C4-2B (cell line): ENCODE measurements at regions not wholly inside any gene's neighbourhood (a gene's known extent, or its start where the extent isn't known, plus 50 kb on each side); places are given as distances from the start of the nearest gene placed in this dataset.

ENCODE experiments used
- H3K27ac ChIP-seq: fragments of 450-650 bp; 2 replicates; pipeline ENCODE4 v1.5.1; 2017
- CTCF ChIP-seq: fragments of 450-650 bp; conservative IDR thresholded peaks from 2 replicates; pipeline ENCODE4 v1.5.1; 2017; ENCODE audit warnings: mild to moderate bottlenecking
- ZFX ChIP-seq: fragments of 450-650 bp; IDR thresholded peaks from 2 replicates; pipeline ENCODE4 v1.6.1; 2017

GRCh38 chr1:106189780-106190179 lies 866.7 kb upstream of the PRMT6 start:
- H3K27ac ChIP-seq, result no peak overlapping the region
- TF ChIP-seq ZFX, result no peak
- peak; percentile 11 for TF ChIP-seq CTCF

- TF ChIP-seq CTCF (peak; percentile 34), ZFX (no peak)
- H3K27ac ChIP-seq, result no peak overlapping the region
Measured at GRCh38 chr1:106194206-106194605, 862.3 kb upstream of the PRMT6 start.

GRCh38 chr1:106200711-106201110 lies 855.8 kb upstream of the PRMT6 start:
- TF ChIP-seq CTCF, result no peak
- TF ChIP-seq ZFX, result no peak
- H3K27ac ChIP-seq, result no peak overlapping the region

GRCh38 chr1:106207185-106207584 lies 849.3 kb upstream of the PRMT6 start:
- no peak for TF ChIP-seq CTCF
- no peak for TF ChIP-seq ZFX

GRCh38 chr1:106217765-106218164 lies 838.7 kb upstream of the PRMT6 start:
- no peak for TF ChIP-seq ZFX
- peak; percentile 57 for TF ChIP-seq CTCF
- H3K27ac ChIP-seq, result no peak overlapping the region

More at GRCh38 chr1:106207185-106207584, 849.3 kb upstream of the PRMT6 start:
- H3K27ac ChIP-seq, result no peak overlapping the region

GRCh38 chr1:106222403-106222802 lies 834.1 kb upstream of the PRMT6 start:
- TF ChIP-seq CTCF, result no peak
- TF ChIP-seq ZFX, result no peak

GRCh38 chr1:106223213-106223612 lies 833.3 kb upstream of the PRMT6 start:
- no peak overlapping the region for H3K27ac ChIP-seq
- TF ChIP-seq CTCF, result no peak
- no peak for TF ChIP-seq ZFX

More at GRCh38 chr1:106222403-106222802, 834.1 kb upstream of the PRMT6 start:
- H3K27ac ChIP-seq, result no peak overlapping the region
